ENCODE measurements at regions not wholly inside any gene's neighbourhood (a gene's known extent, or its start where the extent isn't known, plus 50 kb on each side); places are given as distances from the start of the nearest gene placed in this dataset.

DNA sequence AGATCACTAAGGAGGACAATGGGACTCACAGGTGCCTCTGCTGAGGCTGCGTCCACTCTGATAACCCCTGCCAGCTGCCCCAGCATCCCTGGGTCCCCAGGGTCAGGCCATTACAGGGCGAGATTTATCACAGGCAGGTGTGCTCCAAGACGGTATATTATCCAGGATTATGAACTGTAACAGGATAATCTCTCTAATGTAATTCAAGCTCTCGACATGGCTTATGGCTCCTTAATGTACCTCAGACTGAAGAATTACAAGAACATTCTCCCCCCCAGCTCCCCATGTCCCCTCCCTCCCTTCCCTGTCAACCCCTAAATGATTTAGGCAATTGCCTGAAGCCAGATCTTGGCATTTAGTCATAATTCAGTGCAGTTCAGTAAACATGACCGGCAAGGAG, 86.8 kb downstream of the NCR2 start:
- intact Hi-C loops (cut with micrococcal nuclease) (no loop called here), in situ Hi-C loops (cut with MboI; ENCODE audit: low sequenced_read_pairs) (loop anchor here (5.0 kb wide), 1 partner anchor 170 kb away; no protein-coding TSS in a partner anchor)

More for the DNA sequence above, 86.8 kb downstream of the NCR2 start:
- H3K36me3 ChIP-seq (ENCODE audit: control insufficient read depth, insufficient read depth, low read length), result no peaks in the 10 kb centered on the region
- no TSS peak for BruUV-seq (replicated peaks)
- DNase-seq (no peak), ATAC-seq (ENCODE audit: low read depth) (no peak)
- H3K9me3 ChIP-seq (ENCODE audit: control insufficient read depth, insufficient read depth, low read length), result peaks cover 6% of the 10 kb centered on the region
- H3K9ac ChIP-seq (ENCODE audit: low read depth, low read length), result no peak overlapping the region
- no peak overlapping the region for H3K4ac ChIP-seq (ENCODE audit: low read depth, low read length)
- ChIA-PET POLR2A (ENCODE audit: unreplicated experiment) (no interaction called here), CTCF (interaction anchor here (1.1 kb wide), 1 partner anchor 20 kb away, joined by 3 read pairs; no protein-coding TSS in a partner anchor)
- no peaks in the 10 kb centered on the region for H3K4me1 ChIP-seq (ENCODE audit: control insufficient read depth, insufficient read depth, low read length)
- H2BK120ac ChIP-seq (ENCODE audit: low read depth, low read length), result no peak overlapping the region
- no peak overlapping the region for H4K91ac ChIP-seq (ENCODE audit: insufficient read depth, low read depth, low read length)
- 41% methylated on average over 4 of the region's 5 CpGs; no CpG with 5 or more reads in 1 of the 2 experiments for WGBS, 2 experiments (ENCODE audit: extremely low coverage in 2 of 2, insufficient read length in 1 of 2)
- no peak overlapping the region for H2AFZ ChIP-seq (replicated peaks; ENCODE audit: low read length, poor library complexity)
- H2BK20ac ChIP-seq (ENCODE audit: low read depth, low read length), result no peak overlapping the region
- no peak overlapping the region for H2BK5ac ChIP-seq (ENCODE audit: low read depth, low read length, poor library complexity, severe bottlenecking)
- no peaks in the 10 kb centered on the region for H4K20me1 ChIP-seq (ENCODE audit: insufficient read depth, low read length)
- H4K8ac ChIP-seq (ENCODE audit: low read depth in 2 of 2, low read length in 2 of 2), result no peak overlapping the region
- no peak overlapping the region for H3K4me2 ChIP-seq (ENCODE audit: low read depth, low read length)
- H3K14ac ChIP-seq (replicated peaks; ENCODE audit: low read depth, low read length), result no peak overlapping the region
- TF ChIP-seq, protein P1, sequence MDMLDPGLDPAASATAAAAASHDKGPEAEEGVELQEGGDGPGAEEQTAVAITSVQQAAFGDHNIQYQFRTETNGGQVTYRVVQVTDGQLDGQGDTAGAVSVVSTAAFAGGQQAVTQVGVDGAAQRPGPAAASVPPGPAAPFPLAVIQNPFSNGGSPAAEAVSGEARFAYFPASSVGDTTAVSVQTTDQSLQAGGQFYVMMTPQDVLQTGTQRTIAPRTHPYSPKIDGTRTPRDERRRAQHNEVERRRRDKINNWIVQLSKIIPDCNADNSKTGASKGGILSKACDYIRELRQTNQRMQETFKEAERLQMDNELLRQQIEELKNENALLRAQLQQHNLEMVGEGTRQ (IDR thresholded peaks at IDR 0.05; ENCODE audit: low read depth, low read length), result no peak
- TF ChIP-seq, protein P2, sequence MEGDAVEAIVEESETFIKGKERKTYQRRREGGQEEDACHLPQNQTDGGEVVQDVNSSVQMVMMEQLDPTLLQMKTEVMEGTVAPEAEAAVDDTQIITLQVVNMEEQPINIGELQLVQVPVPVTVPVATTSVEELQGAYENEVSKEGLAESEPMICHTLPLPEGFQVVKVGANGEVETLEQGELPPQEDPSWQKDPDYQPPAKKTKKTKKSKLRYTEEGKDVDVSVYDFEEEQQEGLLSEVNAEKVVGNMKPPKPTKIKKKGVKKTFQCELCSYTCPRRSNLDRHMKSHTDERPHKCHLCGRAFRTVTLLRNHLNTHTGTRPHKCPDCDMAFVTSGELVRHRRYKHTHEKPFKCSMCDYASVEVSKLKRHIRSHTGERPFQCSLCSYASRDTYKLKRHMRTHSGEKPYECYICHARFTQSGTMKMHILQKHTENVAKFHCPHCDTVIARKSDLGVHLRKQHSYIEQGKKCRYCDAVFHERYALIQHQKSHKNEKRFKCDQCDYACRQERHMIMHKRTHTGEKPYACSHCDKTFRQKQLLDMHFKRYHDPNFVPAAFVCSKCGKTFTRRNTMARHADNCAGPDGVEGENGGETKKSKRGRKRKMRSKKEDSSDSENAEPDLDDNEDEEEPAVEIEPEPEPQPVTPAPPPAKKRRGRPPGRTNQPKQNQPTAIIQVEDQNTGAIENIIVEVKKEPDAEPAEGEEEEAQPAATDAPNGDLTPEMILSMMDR (conservative IDR thresholded peaks at IDR 0.05; ENCODE audit: low read depth, low read length), result no peak
- TF ChIP-seq FOS (IDR thresholded peaks at IDR 0.05; ENCODE audit: low read depth, low read length), result no peak
- no peak overlapping the region for H2AK5ac ChIP-seq (ENCODE audit: low read depth, low read length)
- H4K5ac ChIP-seq (ENCODE audit: low read depth, low read length), result no peak overlapping the region
- H3K27me3 ChIP-seq (ENCODE audit: control insufficient read depth, insufficient read depth, low read length), result peaks cover 63% of the 10 kb centered on the region
- H3K27ac ChIP-seq (ENCODE audit: insufficient read depth, low read length), result no peak overlapping the region
- H2AK9ac ChIP-seq (replicated peaks; ENCODE audit: low read depth, low read length, poor library complexity), result no peak overlapping the region
- no peak overlapping the region for H3K23ac ChIP-seq (ENCODE audit: low read depth, low read length)
- no peak overlapping the region for H3K4me3 ChIP-seq (ENCODE audit: insufficient read depth, low read depth, low read length)
- H3K18ac ChIP-seq (ENCODE audit: low read depth, low read length), result no peak overlapping the region
- H3K9me1 ChIP-seq (ENCODE audit: insufficient read depth, low read length), result no peaks in the 10 kb centered on the region
- dilution Hi-C loops (cut with HindIII; ENCODE audit: low sequenced_read_pairs, unreplicated experiment), result no loop called here
- H3K79me1 ChIP-seq (ENCODE audit: low read depth in 1 of 2, low read length in 2 of 2), result no peaks in the 10 kb centered on the region
- H2BK15ac ChIP-seq (ENCODE audit: low read depth, low read length), result no peak overlapping the region
- no peak overlapping the region for H3K56ac ChIP-seq (ENCODE audit: extremely low read depth, insufficient read depth, low read length)

Measured in IMR-90 (cell line).